ENCODE measurements at regions not wholly inside any gene's neighbourhood (a gene's known extent, or its start where the extent isn't known, plus 50 kb on each side); places are given as distances from the start of the nearest gene placed in this dataset.
"Not testable (repeated sequence)": the region's sequence is repeated elsewhere in the genome, so short reads cannot be mapped to it uniquely, and the experiment has no call there.

DNA sequence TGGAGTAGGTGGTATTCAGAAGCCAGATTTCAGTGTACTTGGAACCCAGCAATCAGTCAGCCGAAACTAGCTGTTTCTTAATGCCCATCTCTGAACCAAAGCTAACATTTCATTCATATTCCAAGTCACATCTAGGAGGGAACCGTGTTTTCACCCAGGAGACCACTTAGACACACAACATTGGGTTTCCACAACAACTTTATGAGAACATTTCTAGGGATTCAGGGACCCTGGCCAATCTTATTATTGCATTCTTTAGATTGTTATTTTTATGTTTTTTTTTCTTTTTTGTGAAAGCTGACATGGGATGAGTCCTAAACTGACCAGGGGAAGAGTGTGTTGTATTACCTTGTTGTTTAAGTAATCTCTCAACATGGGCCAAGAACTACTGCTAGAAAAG lies 72.5 kb upstream of the KIAA0040 start:
- Histone ChIP-seq H3K36me3 (ENCODE audit: low read depth) (no peaks in the 10 kb centered on the region), H3K4me1 (ENCODE audit: low read depth) (no peaks in the 10 kb centered on the region), H3K4me3 (no peak overlapping the region), H3K9me3 (peaks cover 1% of the 10 kb centered on the region)
- ATAC-seq (no peak), DNase-seq (no peak)
- TF ChIP-seq, protein P1, sequence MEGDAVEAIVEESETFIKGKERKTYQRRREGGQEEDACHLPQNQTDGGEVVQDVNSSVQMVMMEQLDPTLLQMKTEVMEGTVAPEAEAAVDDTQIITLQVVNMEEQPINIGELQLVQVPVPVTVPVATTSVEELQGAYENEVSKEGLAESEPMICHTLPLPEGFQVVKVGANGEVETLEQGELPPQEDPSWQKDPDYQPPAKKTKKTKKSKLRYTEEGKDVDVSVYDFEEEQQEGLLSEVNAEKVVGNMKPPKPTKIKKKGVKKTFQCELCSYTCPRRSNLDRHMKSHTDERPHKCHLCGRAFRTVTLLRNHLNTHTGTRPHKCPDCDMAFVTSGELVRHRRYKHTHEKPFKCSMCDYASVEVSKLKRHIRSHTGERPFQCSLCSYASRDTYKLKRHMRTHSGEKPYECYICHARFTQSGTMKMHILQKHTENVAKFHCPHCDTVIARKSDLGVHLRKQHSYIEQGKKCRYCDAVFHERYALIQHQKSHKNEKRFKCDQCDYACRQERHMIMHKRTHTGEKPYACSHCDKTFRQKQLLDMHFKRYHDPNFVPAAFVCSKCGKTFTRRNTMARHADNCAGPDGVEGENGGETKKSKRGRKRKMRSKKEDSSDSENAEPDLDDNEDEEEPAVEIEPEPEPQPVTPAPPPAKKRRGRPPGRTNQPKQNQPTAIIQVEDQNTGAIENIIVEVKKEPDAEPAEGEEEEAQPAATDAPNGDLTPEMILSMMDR (IDR thresholded peaks at IDR 0.05), result no peak
- intact Hi-C loops (cut with DNase I, micrococcal nuclease), result no loop called here

DNA sequence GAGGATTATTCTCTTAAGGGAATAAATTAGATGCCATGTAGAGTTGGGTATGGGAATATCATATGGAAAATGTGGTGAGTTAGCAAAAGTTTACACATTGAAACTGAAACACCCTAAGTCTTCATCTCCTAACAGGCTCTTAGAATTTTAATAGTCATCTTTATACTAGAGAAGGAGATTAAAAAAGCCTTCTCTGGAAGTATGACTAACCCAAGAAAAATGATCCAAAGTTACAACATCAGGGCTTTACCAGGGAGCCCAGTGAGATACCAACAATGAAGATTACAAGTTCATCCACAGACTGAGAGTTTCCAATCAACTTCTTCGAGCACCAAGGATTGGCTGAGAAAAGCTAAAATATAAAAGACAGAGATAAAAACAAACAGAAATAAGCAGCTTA lies 70.0 kb upstream of the KIAA0040 start:
- no peaks in the 10 kb centered on the region for H3K4me1 ChIP-seq (ENCODE audit: low read depth)
- intact Hi-C loops (cut with DNase I, micrococcal nuclease), result no loop called here
- peaks cover 1% of the 10 kb centered on the region for H3K9me3 ChIP-seq
- H3K36me3 ChIP-seq (ENCODE audit: low read depth), result no peaks in the 10 kb centered on the region
- TF ChIP-seq, protein P1 (IDR thresholded peaks at IDR 0.05), result no peak
- DNase-seq, result no peak
- ATAC-seq, result no peak
- no peak overlapping the region for H3K4me3 ChIP-seq

DNA sequence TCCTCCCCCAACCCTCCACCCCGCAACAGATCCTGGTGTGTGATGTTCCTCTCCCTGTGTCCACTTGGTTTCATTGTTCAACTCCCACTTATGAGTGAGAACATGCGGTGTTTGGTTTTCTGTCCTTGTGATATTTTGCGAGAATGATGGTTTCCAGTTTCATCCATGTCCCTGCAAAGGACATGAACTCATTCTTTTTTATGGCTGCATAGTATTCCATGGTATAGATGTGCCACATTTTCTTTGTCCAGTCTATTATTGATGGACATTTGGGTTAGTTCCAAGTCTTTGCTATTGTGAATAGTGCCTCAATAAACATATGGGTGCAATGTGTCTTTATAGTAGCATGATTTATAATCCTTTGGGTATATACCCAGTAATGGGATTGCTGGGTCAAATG lies 63.7 kb upstream of the KIAA0040 start:
- DNase-seq; H3K4me3 ChIP-seq; H3K4me1 ChIP-seq (ENCODE audit: low read depth); H3K36me3 ChIP-seq (ENCODE audit: low read depth); intact Hi-C loops (cut with DNase I, micrococcal nuclease); ATAC-seq; H3K9me3 ChIP-seq: not testable (repeated sequence)

DNA sequence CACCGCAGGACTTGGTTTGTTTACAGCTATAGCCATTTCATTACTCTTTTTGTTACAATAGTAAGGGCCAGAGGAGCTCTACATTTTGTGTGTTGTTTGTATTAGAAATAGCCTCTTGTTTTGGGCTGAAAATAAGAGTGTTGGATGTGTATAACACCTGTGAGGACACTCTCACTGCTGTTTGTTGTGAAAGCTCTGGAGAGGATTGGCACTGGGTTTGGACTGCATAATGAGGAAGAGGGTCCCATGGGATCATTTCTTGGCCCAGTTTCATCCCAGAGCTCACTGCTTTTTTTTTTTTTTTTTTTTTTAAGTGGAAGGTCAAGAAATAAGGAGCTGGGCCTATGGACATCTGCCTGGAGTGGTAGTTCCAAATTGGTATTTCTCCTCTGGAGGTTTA lies 61.6 kb upstream of the KIAA0040 start:
- Histone ChIP-seq H3K9me3 (no peaks in the 10 kb centered on the region), H3K4me1 (ENCODE audit: low read depth) (no peaks in the 10 kb centered on the region), H3K4me3 (no peak overlapping the region), H3K36me3 (ENCODE audit: low read depth) (no peaks in the 10 kb centered on the region)
- intact Hi-C loops (cut with DNase I, micrococcal nuclease), result no loop called here
- TF ChIP-seq, protein P1 (IDR thresholded peaks at IDR 0.05), result no peak
- ATAC-seq, result no peak
- DNase-seq, result no peak

DNA sequence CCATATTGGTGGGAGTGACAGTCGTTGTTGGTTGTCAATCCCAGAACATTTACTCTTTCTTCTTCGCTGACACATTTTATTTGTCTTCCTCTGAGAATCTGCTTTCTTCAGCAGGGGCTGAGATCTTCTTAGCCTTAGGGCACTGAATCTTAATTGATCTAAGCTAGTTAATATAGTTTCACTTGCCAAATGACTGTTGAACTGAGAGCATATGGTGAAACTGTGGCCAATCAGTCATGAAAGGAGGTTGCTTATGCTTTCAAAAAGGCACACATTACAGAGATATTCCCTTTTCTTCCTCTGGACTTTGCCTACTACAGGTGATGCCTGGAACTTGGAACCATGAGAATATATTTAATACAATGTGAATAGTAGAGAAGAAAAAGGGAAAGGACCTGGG lies 60.0 kb upstream of the KIAA0040 start:
- no peaks in the 10 kb centered on the region for H3K4me1 ChIP-seq (ENCODE audit: low read depth)
- no peaks in the 10 kb centered on the region for H3K36me3 ChIP-seq (ENCODE audit: low read depth)
- ATAC-seq (no peak), DNase-seq (no peak)
- no peak overlapping the region for H3K4me3 ChIP-seq
- intact Hi-C loops (cut with DNase I, micrococcal nuclease), result no loop called here
- H3K9me3 ChIP-seq, result no peaks in the 10 kb centered on the region
- TF ChIP-seq, protein P1 (IDR thresholded peaks at IDR 0.05), result no peak

DNA sequence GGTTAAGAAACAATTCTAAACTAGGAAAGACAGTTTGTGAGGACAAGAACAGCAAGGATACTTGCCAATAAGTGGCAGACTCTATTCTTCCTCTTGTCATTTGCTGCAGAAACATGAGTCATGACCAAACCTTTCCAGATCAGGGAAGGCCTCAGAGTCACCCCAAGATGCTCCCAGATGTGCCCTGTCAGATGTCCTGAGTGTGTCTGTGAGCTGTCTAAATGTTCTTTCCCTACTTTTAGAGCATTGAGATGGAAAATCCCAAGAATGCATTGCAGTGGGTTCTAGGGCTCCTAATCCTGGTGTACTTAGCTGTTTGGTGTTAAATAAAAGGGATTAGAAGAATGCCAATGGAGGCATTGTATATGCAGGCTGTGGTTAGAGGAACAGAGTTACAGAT lies 57.5 kb upstream of the KIAA0040 start:
- Histone ChIP-seq H3K4me1 (ENCODE audit: low read depth) (no peaks in the 10 kb centered on the region), H3K36me3 (ENCODE audit: low read depth) (no peaks in the 10 kb centered on the region), H3K4me3 (no peak overlapping the region), H3K9me3 (no peaks in the 10 kb centered on the region)
- intact Hi-C loops (cut with DNase I, micrococcal nuclease), result no loop called here
- DNase-seq, result peak in 1 of 3 donors; percentile 10
- peak; percentile 31 for ATAC-seq
- TF ChIP-seq, protein P1 (IDR thresholded peaks at IDR 0.05), result no peak

DNA sequence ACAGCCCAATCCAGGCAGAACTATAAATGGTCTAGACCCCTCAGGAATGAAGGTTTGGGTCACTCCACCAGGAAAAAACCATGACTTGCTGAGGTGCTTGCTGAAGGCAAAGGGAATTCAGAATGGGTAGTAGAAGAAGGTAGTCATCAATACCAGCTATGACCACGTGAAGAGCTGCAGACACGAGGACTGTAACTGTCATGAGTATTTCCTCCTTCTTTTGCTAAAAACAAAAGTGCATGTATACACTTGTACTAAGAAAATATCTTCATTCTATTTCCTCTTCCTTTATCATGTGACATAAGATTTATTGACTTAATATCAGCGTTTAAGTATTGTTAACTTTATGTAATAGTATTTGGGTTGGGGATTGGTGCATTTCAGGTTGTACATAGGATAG lies 55.5 kb upstream of the KIAA0040 start:
- ATAC-seq; H3K9me3 ChIP-seq; H3K36me3 ChIP-seq (ENCODE audit: low read depth); H3K4me3 ChIP-seq; DNase-seq; H3K4me1 ChIP-seq (ENCODE audit: low read depth); intact Hi-C loops (cut with DNase I, micrococcal nuclease): not testable (repeated sequence)

DNA sequence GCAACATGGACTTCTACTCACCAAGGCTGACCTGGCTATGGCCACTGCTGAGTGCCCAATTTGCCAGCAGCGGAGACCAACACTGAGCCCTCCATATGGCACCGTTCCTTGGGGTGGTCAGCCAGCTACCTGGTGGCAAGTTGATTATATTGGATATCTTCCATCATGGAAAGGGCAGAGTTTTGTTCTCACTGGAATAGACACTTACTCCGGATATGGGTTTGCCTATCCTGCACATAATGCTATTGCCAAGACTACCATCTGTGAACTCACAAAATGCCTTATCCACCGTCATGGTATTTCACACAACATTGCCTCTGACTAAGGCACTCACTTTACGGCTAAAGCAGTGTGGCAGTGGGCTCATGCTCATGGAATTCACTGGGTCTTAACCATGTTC lies 54.5 kb upstream of the KIAA0040 start:
- H3K9me3 ChIP-seq; ATAC-seq; H3K36me3 ChIP-seq (ENCODE audit: low read depth); H3K4me1 ChIP-seq (ENCODE audit: low read depth); DNase-seq; intact Hi-C loops (cut with DNase I, micrococcal nuclease); H3K4me3 ChIP-seq: not testable (repeated sequence)

All from mucosa of descending colon (tissue), 3 donors.